NOMO-1 (cell line): ENCODE measurements at regions not wholly inside any gene's neighbourhood (a gene's known extent, or its start where the extent isn't known, plus 50 kb on each side); places are given as distances from the start of the nearest gene placed in this dataset.

Experiments
- DNase-seq, 2 experiments: peaks; one replicate each; lab custom pipeline; 2025; ENCODE audit not compliant: unreplicated experiment in 2 of 2; lab: John Stamatoyannopoulos, UW

DNA sequence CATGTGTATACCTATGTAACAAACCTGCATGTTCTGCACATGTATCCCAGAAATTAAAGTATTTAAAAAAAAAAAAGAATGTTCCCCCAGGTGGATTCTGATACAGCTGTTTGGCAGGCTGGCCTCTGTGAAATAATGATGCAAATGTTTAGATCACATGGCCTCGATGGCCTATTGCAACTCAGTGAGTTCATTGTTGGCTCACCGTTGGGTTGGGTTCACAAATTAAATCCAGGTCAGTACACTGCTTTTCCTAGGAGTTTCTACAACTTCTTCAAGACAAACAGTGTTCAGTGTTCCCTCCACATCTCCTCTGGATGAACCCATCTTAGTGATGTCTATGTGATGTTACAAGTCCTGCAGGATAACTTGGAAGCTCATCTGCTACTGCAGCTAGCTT is 58.3 kb upstream of the STXBP6 start:
- no peak for DNase-seq

DNA sequence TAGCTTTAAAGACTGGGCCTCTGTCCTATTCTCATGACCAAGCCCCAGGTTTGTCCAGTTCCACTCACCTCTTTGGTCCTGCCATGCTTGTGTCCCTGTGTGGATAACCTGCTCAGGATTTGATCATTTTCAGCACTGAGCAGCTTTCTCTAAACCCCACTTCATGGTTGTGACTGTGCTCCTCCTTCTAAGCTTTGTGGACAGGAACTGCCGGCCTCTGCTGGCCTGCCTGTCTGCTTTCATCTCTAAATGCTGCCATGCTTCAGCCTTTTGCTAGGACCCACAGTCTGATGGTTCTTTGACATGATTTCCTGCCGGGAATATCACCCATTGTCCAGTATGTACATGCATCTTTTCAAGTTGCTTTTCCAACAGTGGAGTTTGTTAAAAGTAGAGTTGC is 53.9 kb upstream of the STXBP6 start:
- DNase-seq: no peak

DNA sequence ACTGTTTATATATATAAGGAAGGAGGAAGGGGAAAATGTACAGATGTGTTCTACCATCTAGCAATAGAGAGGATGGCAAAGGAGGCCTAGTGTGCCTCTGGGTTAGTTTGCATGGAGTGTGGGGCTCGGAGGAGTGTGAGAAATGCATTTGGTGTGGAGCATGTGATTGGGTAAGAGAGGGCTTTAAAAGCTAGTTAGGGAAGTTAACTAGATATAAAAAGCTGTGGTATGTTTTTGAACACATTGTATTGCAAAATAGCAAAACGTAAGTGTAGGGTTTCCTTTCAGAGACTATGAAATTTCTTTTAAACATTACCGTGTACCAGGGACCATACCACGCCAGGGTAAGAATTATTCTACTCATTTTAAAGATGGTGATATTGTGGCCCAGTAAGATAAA is 53.3 kb upstream of the STXBP6 start:
- peak; percentile 78 to 86 for DNase-seq

DNA sequence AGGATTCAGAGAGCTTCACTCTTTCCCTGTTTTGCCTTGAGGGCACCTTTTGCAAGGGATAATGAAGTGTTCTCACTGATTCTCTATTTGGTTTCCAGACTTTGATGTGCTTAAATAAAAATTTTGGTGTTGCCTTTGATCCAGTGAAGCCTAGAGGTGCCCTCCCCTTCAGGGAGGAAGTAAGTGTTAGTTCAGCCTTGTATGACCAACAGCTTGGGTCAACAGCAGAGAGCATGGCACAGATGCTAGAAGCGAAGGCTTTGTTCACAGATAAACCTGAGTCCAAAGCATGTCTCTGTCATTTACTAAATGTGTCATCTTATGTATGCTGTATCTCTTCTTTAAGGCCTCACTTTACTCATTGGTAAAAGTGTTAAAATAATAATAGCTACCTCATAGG is 52.8 kb upstream of the STXBP6 start:
- DNase-seq: no peak

DNA sequence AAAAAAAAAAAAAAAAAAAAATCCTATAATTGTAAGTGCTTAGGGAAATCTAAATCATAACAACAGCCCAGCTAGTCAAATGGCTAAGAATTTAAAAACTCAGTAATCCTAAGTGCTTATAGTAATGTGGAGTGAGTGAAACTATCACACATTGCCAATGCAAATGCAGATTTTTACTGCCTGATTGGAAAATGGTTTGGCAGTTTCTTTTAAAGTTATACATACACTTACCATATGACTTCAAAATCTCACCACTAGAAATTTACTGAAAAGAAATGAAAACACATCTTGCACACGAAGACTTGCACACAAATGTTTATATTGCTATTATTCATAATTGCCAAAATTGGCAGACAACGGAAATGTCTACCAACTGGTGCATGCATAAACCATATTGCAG is 51.3 kb upstream of the STXBP6 start:
- no peak for DNase-seq
